Effector memory CD4-positive, alpha-beta T cell (primary cell): ENCODE measurements at regions not wholly inside any gene's neighbourhood (a gene's known extent, or its start where the extent isn't known, plus 50 kb on each side); places are given as distances from the start of the nearest gene placed in this dataset.
"Not testable (repeated sequence)": the region's sequence is repeated elsewhere in the genome, so short reads cannot be mapped to it uniquely, and the experiment has no call there.

ENCODE experiments used
- DNase-seq, 3 donors: peaks; one replicate each; pipeline ENCODE4 v3.0.0-alpha.2; 2020
- H3K27ac ChIP-seq: 2 replicates; pipeline ENCODE4 v1.7.0; 2013; ENCODE audit warnings: mild to moderate bottlenecking, low read length, moderate library complexity; ENCODE audit not compliant: insufficient read depth, poor library complexity, severe bottlenecking
- H3K27me3 ChIP-seq: replicated peaks from 2 replicates; pipeline ENCODE4 v1.7.0; 2013; ENCODE audit warnings: mild to moderate bottlenecking, low read length; ENCODE audit not compliant: insufficient read depth, control insufficient read depth, poor library complexity, severe bottlenecking
- H3K36me3 ChIP-seq: 2 replicates; pipeline ENCODE4 v1.7.0; 2013; ENCODE audit warnings: mild to moderate bottlenecking, low read length, moderate library complexity; ENCODE audit not compliant: control insufficient read depth, insufficient read depth
- H3K4me1 ChIP-seq: 2 replicates; pipeline ENCODE4 v1.7.0; 2013; ENCODE audit warnings: low read length, mild to moderate bottlenecking; ENCODE audit not compliant: control insufficient read depth, insufficient read depth, poor library complexity, severe bottlenecking
- H3K4me3 ChIP-seq: 2 replicates; pipeline ENCODE4 v1.7.0; 2013; ENCODE audit warnings: low read length, low read depth, mild to moderate bottlenecking; ENCODE audit not compliant: insufficient read depth, poor library complexity, severe bottlenecking
- H3K9me3 ChIP-seq: 2 replicates; pipeline ENCODE4 v1.7.0; 2013; ENCODE audit warnings: mild to moderate bottlenecking, low read length, moderate library complexity; ENCODE audit not compliant: control insufficient read depth

DNA sequence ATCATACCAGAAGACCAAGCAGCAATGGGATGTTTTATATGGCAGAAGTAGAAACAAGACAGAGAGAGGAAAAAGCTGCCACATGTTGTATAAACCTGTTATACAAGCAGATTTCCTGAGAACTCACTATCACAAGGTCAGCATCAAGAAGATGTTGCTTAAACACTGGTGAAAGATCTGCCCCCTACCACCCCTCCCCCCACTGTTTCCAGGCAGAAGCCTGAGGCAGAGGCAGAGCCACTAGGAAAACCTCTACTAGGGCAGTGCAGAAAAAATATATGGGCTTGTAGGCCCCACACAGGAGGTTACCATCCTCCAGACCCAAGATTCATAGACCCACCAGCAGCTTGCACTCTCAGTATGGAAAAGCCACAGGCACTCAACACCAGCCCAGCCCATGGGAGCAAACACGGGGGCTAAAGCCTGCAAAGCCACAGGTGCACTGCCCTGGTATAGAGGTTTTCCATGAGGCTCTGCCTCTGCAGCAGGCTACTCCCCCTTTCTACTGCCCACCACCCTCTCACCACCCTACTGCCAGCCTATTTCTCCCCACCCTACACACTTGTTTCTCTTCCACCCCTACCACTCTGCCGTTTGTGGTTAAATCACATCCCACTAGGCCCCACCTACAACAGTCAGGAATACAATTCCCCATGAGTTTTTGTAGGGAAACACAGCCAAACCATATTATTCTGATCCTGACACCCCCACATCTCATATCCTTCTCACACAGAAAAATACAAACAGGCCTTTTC is 274.2 kb downstream of the POTED start:
- H3K4me1 ChIP-seq, H3K9me3 ChIP-seq, H3K27ac ChIP-seq, H3K27me3 ChIP-seq, H3K36me3 ChIP-seq, DNase-seq, H3K4me3 ChIP-seq: not testable (repeated sequence)

GRCh38 chr21:13877503-13877902 is 267.9 kb downstream of the POTED start:
- not testable (repeated sequence) for H3K4me1 ChIP-seq, H3K36me3 ChIP-seq, H3K4me3 ChIP-seq, H3K9me3 ChIP-seq, DNase-seq, H3K27ac ChIP-seq, H3K27me3 ChIP-seq

- not testable (repeated sequence) for H3K27me3 ChIP-seq, DNase-seq, H3K9me3 ChIP-seq, H3K4me1 ChIP-seq, H3K27ac ChIP-seq, H3K4me3 ChIP-seq, H3K36me3 ChIP-seq
Observed at GRCh38 chr21:13876999-13877398, 267.4 kb downstream of the POTED start.

- not testable (repeated sequence) for H3K27ac ChIP-seq, DNase-seq, H3K4me3 ChIP-seq, H3K36me3 ChIP-seq, H3K9me3 ChIP-seq, H3K27me3 ChIP-seq, H3K4me1 ChIP-seq
Observed at GRCh38 chr21:13874001-13874400, 264.4 kb downstream of the POTED start.

DNA sequence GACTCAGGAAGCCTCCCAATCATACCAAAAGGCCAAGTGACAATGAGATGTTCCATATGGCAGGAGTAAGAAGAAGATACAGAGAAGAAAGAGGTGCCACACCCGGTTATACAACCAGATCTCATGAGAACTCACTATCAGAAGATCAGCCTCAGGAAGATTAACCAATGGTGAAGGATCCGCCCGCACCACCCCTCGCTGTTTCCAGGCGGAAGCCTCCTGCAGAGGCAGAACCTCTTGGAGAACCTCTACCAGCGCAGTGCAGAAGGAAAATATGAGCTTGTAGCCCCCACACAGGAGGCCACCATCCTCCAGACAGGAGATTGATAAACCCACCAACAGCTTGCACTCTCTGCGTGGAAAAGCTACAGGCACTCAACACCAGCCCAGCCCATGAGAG is 245.1 kb downstream of the POTED start:
- Histone ChIP-seq H3K36me3 (no peaks in the 10 kb centered on the region), H3K9me3 (no peaks in the 10 kb centered on the region), H3K4me3 (no peak overlapping the region), H3K4me1 (no peaks in the 10 kb centered on the region), H3K27ac (no peak overlapping the region), H3K27me3 (no peaks in the 10 kb centered on the region)
- no peak for DNase-seq

DNA sequence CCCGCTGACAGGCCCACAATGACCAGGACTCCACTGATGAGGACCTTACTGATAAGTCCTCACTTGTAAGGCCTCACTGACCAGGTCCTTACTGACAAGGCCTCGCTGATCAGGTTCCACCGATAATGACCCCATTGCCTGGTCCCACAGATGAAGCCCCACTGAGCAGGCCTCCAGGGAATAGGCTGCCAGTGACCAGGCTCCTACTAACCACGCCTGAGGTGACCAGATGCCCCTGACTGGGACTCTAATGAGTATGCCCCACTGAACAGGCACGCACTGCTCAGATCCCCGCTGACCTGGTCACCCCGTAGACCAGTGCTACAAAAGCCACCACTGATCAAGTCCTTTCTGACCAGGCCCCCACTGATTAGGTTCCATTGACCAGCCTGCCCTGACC is 241.2 kb downstream of the POTED start:
- not testable (repeated sequence) for H3K9me3 ChIP-seq, H3K4me1 ChIP-seq, DNase-seq, H3K4me3 ChIP-seq, H3K27me3 ChIP-seq, H3K36me3 ChIP-seq, H3K27ac ChIP-seq

DNA sequence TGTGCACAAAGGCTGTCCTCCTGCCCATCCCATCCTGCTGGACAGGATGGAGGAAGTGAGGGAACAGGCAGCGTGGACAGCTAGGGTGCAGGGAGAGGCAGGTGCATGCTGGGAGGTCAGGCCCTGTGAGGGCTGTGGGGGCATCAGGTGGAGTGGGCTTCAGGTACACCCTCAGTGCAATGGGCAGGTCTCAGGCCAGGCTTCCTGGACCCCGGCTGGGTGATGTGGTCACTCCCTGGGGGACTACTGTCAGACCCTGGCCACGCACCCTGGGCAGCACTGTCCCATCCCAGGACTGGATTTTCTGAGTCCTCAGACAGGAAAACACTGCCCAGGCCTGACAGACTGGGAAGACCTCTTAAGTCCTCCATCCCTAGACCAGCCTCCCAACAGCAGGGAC is 239.9 kb downstream of the POTED start:
- not testable (repeated sequence) for H3K36me3 ChIP-seq, DNase-seq, H3K27me3 ChIP-seq, H3K27ac ChIP-seq, H3K4me3 ChIP-seq, H3K9me3 ChIP-seq, H3K4me1 ChIP-seq

- H3K27ac ChIP-seq, H3K4me3 ChIP-seq, H3K27me3 ChIP-seq, DNase-seq, H3K36me3 ChIP-seq, H3K9me3 ChIP-seq, H3K4me1 ChIP-seq: not testable (repeated sequence)
Observed at GRCh38 chr21:13846718-13847117, 237.1 kb downstream of the POTED start.

DNA sequence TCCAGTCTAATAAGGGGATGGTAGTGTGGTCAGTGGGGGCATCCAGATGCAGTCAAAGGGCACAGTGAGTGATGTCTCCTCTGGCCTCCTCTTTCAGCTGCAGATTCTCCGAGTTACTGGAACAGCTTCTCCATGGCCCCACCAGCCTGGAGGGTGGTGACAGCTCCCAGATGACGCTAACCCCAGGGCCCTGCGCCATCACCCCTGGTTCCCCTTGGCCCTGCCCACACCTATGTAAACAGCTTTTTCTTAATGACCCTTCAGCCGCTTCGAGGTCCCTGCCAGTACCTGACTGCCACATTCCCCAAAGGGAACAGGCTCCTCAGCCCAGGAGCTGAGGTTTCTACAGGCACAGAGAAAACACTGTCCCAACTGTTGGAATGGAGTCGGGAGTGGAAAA is 235.0 kb downstream of the POTED start:
- H3K4me3 ChIP-seq, DNase-seq, H3K9me3 ChIP-seq, H3K4me1 ChIP-seq, H3K27ac ChIP-seq, H3K27me3 ChIP-seq, H3K36me3 ChIP-seq: not testable (repeated sequence)

DNA sequence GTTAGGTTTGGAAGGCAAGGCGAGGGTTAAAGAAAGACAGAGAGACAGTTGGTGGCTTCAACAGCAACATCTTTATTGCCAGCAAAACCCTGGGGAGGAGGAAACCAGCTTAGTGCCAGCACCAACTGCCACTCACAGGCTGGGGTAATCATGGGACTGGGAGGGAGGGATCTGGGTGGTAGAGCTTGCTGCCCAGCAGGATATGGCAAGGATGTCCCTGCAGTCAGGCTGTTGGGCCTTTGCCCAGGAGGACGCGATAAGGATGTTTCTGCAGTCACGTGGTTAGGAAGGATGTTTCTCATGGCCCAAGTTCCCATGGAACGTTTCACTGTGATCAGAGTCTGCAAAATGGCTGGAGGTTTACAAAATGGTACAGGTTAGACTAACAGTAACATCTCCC is 233.5 kb downstream of the POTED start:
- H3K27me3 ChIP-seq, H3K4me3 ChIP-seq, DNase-seq, H3K27ac ChIP-seq, H3K36me3 ChIP-seq, H3K9me3 ChIP-seq, H3K4me1 ChIP-seq: not testable (repeated sequence)
